NCI-H1048 (cell line): ENCODE measurements at regions not wholly inside any gene's neighbourhood (a gene's known extent, or its start where the extent isn't known, plus 50 kb on each side); places are given as distances from the start of the nearest gene placed in this dataset.
"Not testable (repeated sequence)": the region's sequence is repeated elsewhere in the genome, so short reads cannot be mapped to it uniquely, and the experiment has no call there.

Source experiments
- DNase-seq: peaks from one replicate; lab custom pipeline; 2025; lab: John Stamatoyannopoulos, UW

DNA sequence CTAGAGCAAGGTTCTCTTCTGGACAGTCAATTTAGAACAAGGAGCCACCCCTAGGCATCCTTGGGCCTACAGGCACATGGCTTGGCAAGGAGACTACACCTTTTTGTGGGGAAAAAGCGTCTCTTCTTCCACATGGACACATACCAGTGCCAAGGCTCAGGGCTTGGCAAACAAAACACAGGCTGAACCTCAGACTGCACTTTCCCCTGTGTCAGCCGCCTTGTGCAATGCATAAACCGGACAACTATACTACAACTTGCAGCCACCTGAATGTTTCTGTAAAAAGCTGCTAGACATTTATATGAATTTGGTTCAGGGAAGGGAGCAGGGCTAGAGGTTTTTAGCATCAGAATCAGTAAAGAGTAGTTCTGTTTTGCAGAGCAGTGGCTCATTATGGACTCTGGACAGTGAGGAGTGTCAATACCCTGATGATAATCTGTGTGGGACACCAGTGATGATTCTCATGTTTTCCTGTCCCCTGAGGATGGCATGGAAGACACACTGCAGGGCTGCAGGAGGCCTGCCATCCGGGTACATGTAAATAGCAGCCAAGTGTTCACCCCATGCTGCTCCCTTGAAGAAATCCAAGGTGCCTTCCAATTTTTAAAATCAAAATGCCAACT, 118.9 kb downstream of the GATA3 start:
- no peak for DNase-seq

DNA sequence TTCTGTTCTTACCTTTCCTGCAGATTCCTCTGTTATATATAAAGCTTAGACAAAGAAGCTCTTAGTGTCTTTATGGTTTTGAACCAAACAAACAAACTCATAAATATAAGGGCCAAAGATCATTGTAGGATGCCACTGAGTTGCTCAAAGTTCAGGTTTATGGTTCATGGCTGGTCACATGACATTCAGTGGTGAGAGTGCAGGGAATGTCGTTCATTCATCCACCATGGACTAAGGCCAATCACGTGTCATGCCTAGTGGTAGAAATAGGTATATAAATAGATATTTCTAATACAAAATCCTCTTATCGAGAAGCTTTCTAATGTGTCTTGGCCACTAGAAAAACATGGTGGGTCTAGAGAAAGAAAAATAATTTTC, 119.4 kb downstream of the GATA3 start:
- DNase-seq: no peak

DNA sequence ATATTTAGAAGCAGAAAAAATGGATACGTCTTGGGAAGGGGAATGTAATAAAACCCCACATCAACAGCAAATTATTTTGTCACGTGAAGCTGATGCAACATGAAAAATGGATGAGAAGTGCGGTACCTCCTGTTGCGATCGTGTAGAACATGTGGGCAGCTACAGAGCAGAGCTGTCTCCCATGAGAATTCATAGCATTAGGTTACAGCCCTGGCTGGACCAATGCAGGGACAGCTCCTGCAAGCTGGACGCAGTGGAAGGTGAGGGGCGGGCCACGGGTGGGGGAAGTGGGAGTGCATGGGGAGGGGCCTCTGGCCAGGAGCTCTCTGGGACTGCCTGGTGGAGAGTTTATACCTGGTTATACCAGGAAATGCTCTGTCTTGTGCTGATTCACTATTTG, 120.3 kb downstream of the GATA3 start:
- DNase-seq: no peak

DNA sequence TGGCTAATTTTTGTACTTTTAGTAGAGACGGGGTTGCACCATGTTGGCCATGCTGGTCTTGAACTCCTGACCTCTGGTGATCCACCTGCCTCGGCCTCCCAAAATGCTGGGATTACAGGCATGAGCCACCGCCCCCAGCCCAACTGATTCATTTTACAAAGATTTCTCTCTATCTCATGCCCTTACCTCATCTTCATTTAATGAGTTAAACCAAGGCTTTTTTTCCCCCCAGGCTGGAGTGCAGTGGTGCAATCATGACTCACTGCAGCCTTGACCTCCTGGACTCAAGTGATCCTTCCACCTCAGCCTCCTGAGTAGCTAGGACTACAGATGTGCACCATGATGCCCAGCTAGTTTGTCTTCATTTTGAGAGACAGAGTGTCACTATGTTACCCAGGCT, 123.0 kb downstream of the GATA3 start:
- DNase-seq: not testable (repeated sequence)

DNA sequence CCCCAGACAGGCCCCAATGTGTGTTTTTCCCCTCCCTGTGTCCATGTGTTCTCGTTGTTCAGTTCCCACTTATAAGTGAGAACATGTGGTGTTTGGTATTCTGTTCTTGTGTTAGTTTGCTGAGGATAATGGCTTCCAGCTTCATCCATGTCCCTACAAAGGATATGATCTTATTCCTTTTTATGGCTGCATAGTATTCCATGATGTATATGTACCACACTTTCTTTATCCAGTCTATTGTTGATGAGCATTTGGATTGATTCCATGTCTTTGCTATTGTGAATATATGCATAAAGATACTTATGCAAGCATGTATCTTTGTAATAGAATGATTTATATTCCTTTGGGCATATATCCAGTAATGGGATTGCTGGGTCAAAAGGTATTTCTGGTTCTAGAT, 125.3 kb downstream of the GATA3 start:
- DNase-seq: not testable (repeated sequence)

DNA sequence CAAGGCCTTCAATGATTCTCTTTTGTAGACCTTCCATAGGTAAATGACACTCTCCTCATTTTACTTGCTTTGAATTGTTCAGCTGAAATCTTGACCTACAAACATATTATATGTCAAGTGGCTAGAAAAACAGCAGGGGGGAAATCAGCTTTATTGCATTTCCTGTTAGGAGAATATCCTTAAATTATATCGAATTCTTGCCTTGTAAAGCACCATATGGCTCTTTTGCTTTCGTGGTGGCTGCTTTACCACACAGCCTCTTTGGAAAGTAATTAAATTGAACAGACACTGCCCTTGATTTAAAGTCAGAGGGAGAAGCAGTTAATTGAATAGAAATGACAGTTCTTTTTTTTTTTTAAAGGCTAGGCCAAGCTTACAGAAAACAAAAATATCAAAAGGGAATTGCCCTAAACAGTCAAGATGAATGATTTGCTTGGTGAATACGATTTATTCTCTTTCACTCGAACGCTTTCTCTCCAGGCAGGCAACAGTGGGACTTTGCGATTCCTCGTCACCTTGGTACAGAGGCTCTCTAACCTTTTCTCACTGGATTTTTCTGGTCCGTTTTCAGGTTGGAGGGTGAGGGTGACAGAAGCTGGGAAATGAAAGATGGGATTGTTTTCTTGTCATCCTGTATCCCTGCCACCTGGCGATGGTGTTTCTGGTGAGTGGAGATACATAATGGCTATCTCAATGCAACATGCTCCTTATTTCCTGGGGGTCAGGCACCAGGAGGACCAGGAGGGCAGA, 126.0 kb downstream of the GATA3 start:
- no peak for DNase-seq

DNA sequence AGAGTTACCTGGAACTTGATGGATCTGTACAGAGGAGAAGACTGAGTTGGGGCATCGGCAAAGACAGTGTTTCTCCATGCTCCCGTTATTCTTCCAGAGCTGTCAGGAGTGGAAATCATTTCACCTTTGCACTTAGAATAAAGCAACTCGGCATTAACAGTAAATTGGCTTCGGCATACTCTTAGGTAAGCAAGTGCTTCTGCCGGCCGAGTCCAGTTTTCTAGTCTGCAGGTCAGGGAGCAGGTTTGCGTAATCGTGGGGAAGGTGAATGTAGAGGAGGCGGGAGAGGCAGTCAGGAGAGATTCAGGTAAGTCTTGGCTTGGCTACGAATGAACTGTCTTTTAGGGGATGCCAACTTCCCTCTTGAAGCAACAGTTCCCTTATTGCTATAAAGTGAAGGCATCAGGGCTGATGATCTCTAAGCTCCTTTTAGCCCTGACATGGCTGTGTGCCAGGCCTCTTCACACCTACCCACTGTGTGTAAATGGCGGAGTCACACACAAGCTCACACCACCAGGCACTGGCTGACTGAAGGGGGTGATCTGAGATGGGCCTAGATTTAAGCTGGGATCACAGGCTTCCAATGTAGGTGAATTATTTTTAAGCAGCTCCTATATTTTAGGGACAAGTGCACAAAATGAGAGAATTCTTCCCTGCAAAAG, 127.1 kb downstream of the GATA3 start:
- no peak for DNase-seq

DNA sequence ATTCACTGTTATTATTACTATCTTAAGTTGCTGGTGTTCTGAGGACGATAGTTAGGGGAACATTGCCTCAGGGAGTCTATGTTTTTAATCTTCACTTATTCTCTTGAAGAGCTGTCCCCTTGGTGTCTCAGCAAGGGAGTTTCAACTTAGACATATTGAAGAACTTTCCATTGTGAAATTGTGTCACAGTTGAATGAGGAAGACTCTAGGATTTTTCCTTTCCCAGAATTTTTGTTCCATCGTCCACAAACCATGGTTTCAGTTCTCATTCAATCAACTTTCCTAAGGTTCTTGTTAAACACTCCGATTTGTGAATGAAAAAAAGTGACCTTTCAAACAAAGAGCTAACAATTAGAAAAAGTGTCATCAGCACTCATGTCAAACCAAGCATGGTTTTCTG, 128.3 kb downstream of the GATA3 start:
- DNase-seq: no peak

DNA sequence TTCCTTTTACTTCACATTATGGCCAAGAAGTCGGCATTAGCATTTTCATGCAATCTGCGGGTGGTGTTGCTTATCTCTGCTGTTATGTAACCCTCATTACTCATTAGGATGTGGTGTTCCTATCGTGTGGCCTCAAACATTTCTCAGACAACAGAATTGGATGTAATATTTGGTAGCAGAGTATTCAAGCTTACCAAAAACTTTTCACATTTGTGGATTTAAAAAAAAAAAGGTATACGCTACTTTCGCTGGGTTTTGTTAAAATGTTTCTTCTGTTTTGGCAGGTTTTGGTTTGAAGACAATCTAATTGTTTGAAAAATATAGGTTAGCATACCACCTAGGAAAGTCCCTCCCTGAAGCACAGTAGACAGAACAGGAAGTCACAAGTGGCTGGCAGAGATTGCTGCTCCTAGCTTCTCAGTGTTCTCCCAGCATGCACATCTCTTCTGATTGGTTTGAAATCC, 128.8 kb downstream of the GATA3 start:
- no peak for DNase-seq

DNA sequence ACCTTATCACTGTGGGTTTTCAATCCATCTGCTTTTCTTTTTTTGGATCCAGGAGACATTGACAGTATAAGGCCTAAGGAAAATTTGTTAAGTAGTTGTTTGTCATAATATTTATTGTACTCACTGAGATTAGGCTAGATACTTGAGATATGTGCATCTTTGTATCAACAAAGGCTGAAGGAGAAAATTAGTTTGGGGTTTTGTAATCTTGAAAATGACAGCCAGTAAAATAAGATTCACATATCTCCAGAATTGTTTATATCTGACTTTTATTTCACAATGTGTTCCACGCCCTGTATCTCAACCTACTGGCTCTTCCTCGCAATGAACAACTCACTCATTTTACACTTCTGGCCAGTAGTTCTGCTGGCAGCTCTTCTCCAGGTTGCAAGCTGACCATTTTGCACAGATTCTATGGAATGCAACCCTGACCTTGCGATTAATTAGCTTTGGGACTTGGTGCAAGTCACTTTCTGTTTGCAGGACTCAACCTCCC, 132.7 kb downstream of the GATA3 start:
- DNase-seq: no peak

DNA sequence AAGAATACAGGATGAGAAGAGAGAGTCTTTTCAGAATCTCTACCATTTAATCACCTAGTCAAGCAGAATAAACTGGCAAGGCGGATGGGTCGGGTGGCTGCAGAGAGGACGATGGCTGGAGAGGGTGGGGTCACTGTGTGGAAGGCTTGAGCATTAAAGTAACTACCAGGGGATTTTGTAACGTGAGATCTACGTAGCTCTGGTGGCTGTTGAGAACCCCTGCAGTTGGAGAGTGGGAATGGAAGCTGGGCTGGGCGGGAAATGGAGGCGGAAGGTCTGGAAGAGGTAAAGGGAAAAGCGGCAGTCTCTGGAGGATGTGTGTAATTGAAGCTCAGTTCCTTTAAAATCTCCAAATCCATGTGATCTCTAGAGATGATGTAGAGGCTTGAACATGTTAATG, 135.0 kb downstream of the GATA3 start:
- no peak for DNase-seq

DNA sequence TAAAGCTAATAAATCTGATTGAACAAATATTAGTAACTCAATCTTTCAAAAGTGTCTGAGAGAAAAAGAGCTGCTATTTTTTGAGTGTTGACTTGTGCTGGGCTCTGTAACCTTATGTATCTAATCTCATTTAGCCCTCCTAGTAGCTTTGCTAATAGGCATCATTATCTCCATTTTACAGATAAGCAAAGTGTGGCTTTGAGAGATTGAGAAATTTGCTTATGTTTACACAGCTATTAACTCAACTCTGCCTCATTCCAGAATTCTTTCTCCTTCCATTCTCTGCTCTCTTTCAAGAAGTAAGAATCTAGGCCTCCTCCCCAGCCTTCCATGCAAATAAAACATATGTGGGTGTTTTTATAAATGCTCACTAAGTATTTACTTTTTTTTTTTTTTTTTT, 137.8 kb downstream of the GATA3 start:
- DNase-seq: no peak

DNA sequence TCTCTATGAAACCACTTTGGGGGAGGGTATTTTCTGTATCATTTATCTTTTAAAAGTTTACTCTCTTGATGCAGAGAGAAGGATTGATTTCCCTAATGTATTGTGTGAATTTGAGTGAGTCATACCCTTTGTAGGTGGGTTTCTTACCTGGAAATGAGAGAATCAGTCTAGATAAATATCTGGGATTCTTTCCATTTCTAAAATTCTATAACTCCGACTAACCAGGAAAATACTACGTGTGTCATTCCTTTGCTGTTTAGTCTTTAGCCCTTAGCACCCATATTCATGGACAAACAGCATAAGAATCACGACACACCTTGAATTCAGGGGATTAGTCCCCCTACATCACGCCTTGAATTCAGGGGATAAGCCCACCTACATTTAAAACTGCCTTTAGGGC, 139.1 kb downstream of the GATA3 start:
- DNase-seq: no peak

DNA sequence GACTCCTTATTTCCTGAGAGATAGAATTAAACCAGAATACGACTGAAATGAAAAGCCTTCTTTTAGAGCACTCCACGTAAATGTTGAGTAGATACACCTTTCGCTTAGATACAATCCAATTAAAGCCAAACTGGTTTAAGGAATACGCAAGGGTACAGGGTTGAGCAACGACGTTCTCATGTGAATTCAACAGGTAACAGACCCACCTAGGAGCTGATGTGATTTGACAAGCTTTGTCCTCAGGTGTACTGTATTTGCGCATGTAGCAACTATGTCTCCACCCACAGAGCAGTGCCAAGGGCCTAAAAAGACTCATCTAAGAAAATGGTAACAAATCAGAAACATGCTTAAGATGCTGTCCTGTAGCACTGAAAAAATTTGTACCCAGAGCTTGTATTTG, 139.6 kb downstream of the GATA3 start:
- DNase-seq: no peak

DNA sequence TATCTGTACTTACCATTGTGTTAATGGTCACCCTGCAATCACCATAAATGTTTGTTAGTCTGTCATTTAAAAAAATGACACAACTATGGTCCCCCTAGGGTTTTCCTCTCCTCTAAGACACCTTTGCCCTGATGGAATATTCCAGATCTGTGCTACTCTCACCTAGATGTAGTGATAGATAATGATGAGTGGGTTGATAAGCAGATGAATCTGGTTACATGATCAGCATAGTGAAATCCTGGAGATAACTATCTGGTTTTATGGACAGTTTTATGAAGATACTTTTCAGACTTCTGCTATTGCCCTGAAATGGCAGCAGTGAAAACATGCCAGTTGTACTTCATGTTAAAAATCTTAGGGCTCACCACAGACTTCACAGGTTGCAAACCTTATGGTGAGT, 152.4 kb downstream of the GATA3 start:
- DNase-seq: no peak

DNA sequence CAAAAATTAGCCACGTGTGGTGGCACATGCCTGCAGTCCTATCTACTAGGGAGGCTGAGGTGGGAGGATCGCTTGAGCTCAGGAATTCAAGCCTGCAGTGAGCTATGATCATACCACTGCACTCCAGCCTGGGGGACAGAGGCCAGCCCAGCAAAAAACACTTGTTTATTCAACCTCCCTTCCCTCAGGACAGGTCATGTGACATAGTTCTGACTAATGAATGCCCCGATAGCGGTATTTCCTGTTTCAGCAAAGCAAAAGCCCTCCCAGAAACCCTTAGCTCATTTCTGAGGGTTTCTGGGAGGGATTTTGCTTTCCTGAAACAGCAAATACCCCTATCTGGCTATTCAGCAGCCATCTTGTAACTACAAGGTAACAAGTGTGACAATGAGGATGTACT, 157.1 kb downstream of the GATA3 start:
- no peak for DNase-seq

DNA sequence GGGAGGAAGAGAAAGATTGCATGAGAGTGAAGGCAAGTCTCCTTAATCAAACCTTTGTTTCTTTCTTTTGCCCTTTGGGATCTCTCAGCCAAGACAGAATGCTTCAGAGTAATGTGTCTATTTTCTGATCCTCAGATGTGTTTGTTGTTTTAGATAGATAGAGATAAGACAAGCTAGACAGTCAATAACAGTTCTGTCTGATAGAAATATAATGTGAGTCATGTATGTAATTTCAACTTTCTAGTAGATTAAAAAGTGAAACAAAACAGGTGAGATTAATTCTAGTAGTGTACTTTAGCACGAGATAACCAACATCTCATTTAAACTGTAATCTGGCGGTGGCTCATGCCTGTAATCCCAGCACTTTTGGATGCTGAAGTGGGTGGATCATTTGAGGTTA, 159.2 kb downstream of the GATA3 start:
- DNase-seq: no peak

DNA sequence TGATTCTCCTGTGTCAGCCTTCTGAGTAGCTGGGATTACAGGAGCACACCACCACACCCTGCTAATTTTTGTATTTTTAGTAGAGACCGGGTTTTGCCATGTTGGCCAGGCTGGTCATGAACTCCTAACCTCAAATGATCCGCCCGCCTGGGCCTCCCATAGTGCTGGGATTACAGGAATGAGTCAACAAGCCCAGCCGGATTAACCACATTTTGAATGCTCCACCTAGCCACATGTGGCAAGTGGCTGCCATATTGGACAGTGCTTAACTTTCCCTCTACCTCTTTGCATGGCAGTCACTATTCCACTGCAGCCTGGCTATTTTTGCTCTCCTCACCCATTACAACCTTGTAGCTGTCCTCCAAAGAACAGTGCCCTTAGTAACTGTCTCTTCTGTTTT, 160.1 kb downstream of the GATA3 start:
- no peak for DNase-seq

DNA sequence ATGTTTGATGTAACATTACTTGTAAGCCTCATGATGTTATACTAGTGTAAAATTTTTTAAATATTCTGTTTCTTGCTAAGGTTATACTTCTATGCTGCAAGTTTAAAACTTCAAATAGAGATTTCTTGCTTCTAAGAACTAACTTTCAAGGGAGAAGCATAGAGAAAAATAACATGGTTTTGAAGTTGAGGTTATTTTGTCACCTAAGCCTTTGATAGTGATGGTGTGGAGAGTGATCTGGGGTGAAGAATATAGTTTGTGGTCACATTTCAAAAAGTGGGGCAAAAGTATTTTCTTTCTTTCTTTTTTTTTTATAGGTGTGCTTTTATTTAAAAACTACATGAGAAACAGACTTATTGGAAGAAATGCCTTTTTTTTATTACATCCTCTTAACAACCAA, 162.4 kb downstream of the GATA3 start:
- no peak for DNase-seq

DNA sequence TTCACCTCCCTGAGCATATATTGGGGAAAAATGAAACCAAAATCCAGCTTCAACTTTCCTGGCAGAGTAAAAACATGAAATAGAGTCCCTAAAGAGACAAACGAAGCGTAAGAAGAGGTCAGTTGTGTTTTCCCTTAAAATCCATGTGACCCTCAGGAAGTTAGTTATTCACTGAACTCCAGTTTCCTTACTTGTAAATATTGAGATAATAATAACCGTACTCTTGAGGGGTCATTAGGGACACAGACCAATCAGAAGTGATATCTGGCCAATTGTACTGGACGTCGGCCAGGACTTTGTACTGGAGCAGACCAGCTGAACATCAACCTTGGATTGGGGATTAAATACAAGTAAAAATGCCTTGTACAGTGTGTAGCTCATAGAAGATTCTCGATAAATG, 167.0 kb downstream of the GATA3 start:
- no peak for DNase-seq

DNA sequence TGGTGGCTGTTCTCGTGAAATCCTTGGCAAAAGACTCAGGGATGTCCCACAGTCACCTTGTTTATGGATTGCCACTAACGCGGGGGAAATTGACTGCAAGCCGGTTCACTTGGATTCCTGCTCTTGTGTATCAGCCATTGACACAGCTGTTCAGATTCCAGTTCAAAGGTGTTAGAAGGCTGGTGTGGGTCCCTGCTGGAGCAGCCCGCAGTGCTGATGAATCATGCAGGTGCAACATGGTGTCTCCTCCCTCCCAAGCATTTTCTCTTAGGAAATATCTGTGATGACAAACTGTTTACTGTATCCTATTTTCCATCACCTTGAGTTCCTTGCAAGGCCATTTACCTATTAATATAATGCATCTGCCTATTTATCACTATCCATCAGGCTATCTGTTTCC, 170.1 kb downstream of the GATA3 start:
- no peak for DNase-seq

DNA sequence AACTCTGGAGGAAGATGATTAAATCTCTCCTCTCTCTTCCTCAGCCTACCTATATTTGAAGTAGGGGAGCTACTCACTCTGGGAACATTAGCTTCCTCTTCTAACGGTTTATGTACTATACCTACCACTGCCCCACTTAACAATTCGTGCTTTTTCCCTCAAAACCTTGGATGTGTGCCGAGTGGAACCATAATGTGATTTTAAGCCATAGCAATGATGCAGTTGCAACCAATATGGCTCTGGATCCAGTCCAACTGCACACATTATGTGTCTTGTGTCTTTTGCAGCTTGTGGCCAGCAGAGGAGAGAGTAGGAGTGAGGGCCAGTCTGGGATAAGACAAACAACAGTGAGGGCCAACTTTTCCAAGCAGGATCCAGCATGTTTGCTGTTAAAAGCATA, 170.7 kb downstream of the GATA3 start:
- no peak for DNase-seq

DNA sequence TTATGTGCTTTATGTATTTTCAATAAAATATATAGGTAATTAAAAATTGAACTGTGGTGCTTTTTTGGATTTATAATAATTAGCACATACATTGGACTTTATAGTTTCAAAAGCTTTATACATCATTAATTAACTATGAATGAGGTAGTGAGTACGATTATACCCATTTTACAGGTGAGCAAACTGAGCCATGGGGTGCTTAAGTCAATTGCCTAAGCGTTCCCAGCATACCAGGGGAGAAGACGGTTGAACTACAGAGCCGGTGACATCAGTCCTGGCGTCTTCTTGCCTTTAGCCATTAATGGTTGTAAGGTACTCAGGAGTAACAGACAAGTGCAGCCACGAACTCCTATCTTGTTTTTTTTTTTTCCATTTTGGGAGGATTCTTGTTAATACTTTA, 172.8 kb downstream of the GATA3 start:
- no peak for DNase-seq
